GM12891 (cell line): ENCODE measurements at regions not wholly inside any gene's neighbourhood (a gene's known extent, or its start where the extent isn't known, plus 50 kb on each side); places are given as distances from the start of the nearest gene placed in this dataset.

Experiments used
- POLR2A ChIP-seq: IDR thresholded peaks from 2 replicates; pipeline ENCODE4 v1.6.1; 2011; ENCODE audit warnings: low read depth, low read length, control low read depth
- POLR2AphosphoS5 ChIP-seq: IDR thresholded peaks from 2 replicates; pipeline ENCODE4 v1.6.1; 2011; ENCODE audit warnings: low read depth, low read length, control low read depth
- TAF1 ChIP-seq: IDR thresholded peaks from 2 replicates; pipeline ENCODE4 v1.6.1; 2011; ENCODE audit warnings: low read depth, low read length, control low read depth

GRCh38 chr12:84676787-84677186 lies 235.8 kb downstream of the SLC6A15 start:
- TF ChIP-seq TAF1 (no peak), POLR2AphosphoS5 (no peak), POLR2A (no peak)
